HEK293 (cell line): ENCODE measurements at regions not wholly inside any gene's neighbourhood (a gene's known extent, or its start where the extent isn't known, plus 50 kb on each side); places are given as distances from the start of the nearest gene placed in this dataset.

Source experiments
- CTCF ChIA-PET: fragments of 350-600 bp; formaldehyde crosslinking; extraction: SDS; loops from one replicate; lab custom pipeline; 2021; ENCODE audit warnings: antibody characterized with exemption; lab: Yijun Ruan, JAX
- POLR2A ChIA-PET: fragments of 300-600 bp; formaldehyde crosslinking; extraction: SDS; loops from one replicate; lab custom pipeline; 2020; ENCODE audit warnings: antibody characterized with exemption, inconsistent platforms; lab: Yijun Ruan, JAX
- H3K27ac ChIP-seq: fragments of 200-500 bp; sonication (Bioruptor generic); 2 replicates; pipeline ENCODE4 v1.5.1; 2014; ENCODE audit warnings: low read depth, low read length, control low read depth, inconsistent platforms; ENCODE audit errors: extremely low read depth
- H3K36me3 ChIP-seq, 2 experiments: fragments of 200-500 bp in 1 of 2; sonication (Bioruptor generic) in 1 of 2; 1 replicate in 1 of 2; 2 replicates in 1 of 2; pipeline ENCODE4 v1.5.1; 2014 to 2017; ENCODE audit warnings: inconsistent platforms in 2 of 2, low read length in 2 of 2; ENCODE audit not compliant: control insufficient read depth in 2 of 2, insufficient read depth in 1 of 2
- H3K4me1 ChIP-seq: fragments of 200-500 bp; sonication (Bioruptor generic); 2 replicates; pipeline ENCODE4 v1.5.1; 2014; ENCODE audit warnings: mild to moderate bottlenecking, low read length, inconsistent platforms; ENCODE audit not compliant: control insufficient read depth, insufficient read depth
- H3K4me3 ChIP-seq: 2 replicates; pipeline ENCODE4 v1.5.1; 2011; ENCODE audit warnings: low read depth, mild to moderate bottlenecking, control low read depth, low read length, moderate library complexity
- H3K9me3 ChIP-seq: fragments of 200-500 bp; sonication (Bioruptor generic); 2 replicates; pipeline ENCODE4 v1.5.1; 2014; ENCODE audit warnings: low read depth, low read length, inconsistent platforms; ENCODE audit not compliant: control insufficient read depth, insufficient read depth
- CTCF ChIP-seq: fragments of 450-650 bp; formaldehyde crosslinking; IDR thresholded peaks from 2 replicates; pipeline ENCODE4 v1.5.1; 2016; ENCODE audit warnings: missing biosample characterization, missing genetic modification characterization
- HOXA7 ChIP-seq: sonication (generic); formaldehyde crosslinking; IDR thresholded peaks from 2 replicates; pipeline ENCODE4 v1.8.1; 2022; ENCODE audit warnings: missing genetic modification reagents, borderline replicate concordance
- INSM2 ChIP-seq: fragments of 450-650 bp; formaldehyde crosslinking; IDR thresholded peaks from 2 replicates; pipeline ENCODE4 v1.5.1; 2016; ENCODE audit warnings: missing biosample characterization, missing genetic modification characterization
- MZF1 ChIP-seq: fragments of 450-650 bp; formaldehyde crosslinking; IDR thresholded peaks from 2 replicates; pipeline ENCODE4 v1.5.1; 2017; ENCODE audit warnings: missing biosample characterization, missing genetic modification characterization, borderline replicate concordance
- PRDM2 ChIP-seq: fragments of 450-650 bp; formaldehyde crosslinking; IDR thresholded peaks from 2 replicates; pipeline ENCODE4 v1.5.1; 2016; ENCODE audit warnings: missing biosample characterization, missing genetic modification characterization, borderline replicate concordance
- RBAK ChIP-seq: fragments of 450-650 bp; formaldehyde crosslinking; IDR thresholded peaks from 2 replicates; pipeline ENCODE4 v1.5.1; 2016; ENCODE audit warnings: missing biosample characterization, missing genetic modification characterization
- REPIN1 ChIP-seq: fragments of 450-650 bp; formaldehyde crosslinking; IDR thresholded peaks from 2 replicates; pipeline ENCODE4 v1.5.1; 2017; ENCODE audit warnings: missing biosample characterization, missing genetic modification characterization, low read depth
- TRIM28 ChIP-seq: IDR thresholded peaks from 2 replicates; pipeline ENCODE4 v1.6.1; 2011; ENCODE audit warnings: low read length, control low read depth, borderline replicate concordance
- ZBTB11 ChIP-seq: fragments of 450-650 bp; formaldehyde crosslinking; conservative IDR thresholded peaks from 2 replicates; pipeline ENCODE4 v1.5.1; 2016; ENCODE audit warnings: low read depth, missing biosample characterization, missing genetic modification characterization
- ZBTB7A ChIP-seq: fragments of 450-650 bp; formaldehyde crosslinking; IDR thresholded peaks from 2 replicates; pipeline ENCODE4 v1.5.1; 2016; ENCODE audit warnings: low read depth, missing biosample characterization, missing genetic modification characterization
- ZNF140 ChIP-seq: fragments of 450-650 bp; formaldehyde crosslinking; IDR thresholded peaks from 2 replicates; pipeline ENCODE4 v1.5.1; 2016; ENCODE audit warnings: missing biosample characterization, missing genetic modification characterization
- ZNF292 ChIP-seq: fragments of 450-650 bp; formaldehyde crosslinking; IDR thresholded peaks from 2 replicates; pipeline ENCODE4 v1.5.1; 2016; ENCODE audit warnings: low read depth, missing biosample characterization, missing genetic modification characterization, borderline replicate concordance
- ZNF48 ChIP-seq: fragments of 450-650 bp; formaldehyde crosslinking; IDR thresholded peaks from 2 replicates; pipeline ENCODE4 v1.5.1; 2016; ENCODE audit warnings: missing biosample characterization, missing genetic modification characterization
- ZNF621 ChIP-seq: fragments of 450-650 bp; formaldehyde crosslinking; IDR thresholded peaks from 2 replicates; pipeline ENCODE4 v1.5.1; 2017; ENCODE audit warnings: missing biosample characterization, missing genetic modification characterization
- ZNF639 ChIP-seq: fragments of 450-650 bp; formaldehyde crosslinking; IDR thresholded peaks from 2 replicates; pipeline ENCODE4 v1.5.1; 2016; ENCODE audit warnings: missing biosample characterization, missing genetic modification characterization
- ZSCAN16 ChIP-seq: fragments of 450-650 bp; formaldehyde crosslinking; IDR thresholded peaks from 2 replicates; pipeline ENCODE4 v1.5.1; 2016; ENCODE audit warnings: missing biosample characterization, missing genetic modification characterization

- no peak overlapping the region for H3K4me3 ChIP-seq
- H3K4me1 ChIP-seq: no peaks in the 10 kb centered on the region
- no peaks in the 10 kb centered on the region for H3K9me3 ChIP-seq
- POLR2A ChIA-PET: no interaction called here
- TF ChIP-seq REPIN1 (tag by site-specific recombination): no peak
- TF ChIP-seq ZNF140: no peak
- no peak for TF ChIP-seq ZBTB11 (tag by site-specific recombination)
- no peak for TF ChIP-seq INSM2 (tag by site-specific recombination)
- no peak for TF ChIP-seq TRIM28
- no peak for TF ChIP-seq MZF1 (tag by site-specific recombination)
- no peak for TF ChIP-seq ZNF621
- no peak for TF ChIP-seq PRDM2
- no peak for TF ChIP-seq ZSCAN16 (tag by site-specific recombination)
- H3K27ac ChIP-seq: no peak overlapping the region
- H3K36me3 ChIP-seq: no peaks in the 10 kb centered on the region
- CTCF ChIA-PET: interaction anchor here (0.5 to 0.6 kb wide), 2 partner anchors 314 to 817 kb away, joined by 3 to 5 read pairs; no protein-coding TSS in a partner anchor
These were observed 201.1 kb downstream of the PTH2R start for GRCh38 chr2:208607694-208608093.

- H3K27ac ChIP-seq: no peak overlapping the region
- CTCF ChIA-PET: interaction anchor here (0.5 kb wide), 1 partner anchor 314 kb away, joined by 3 read pairs; no protein-coding TSS in a partner anchor
- no peaks in the 10 kb centered on the region for H3K9me3 ChIP-seq
- POLR2A ChIA-PET: no interaction called here
- TF ChIP-seq ZNF292 (tag by site-specific recombination): no peak
- no peak for TF ChIP-seq ZNF639
- TF ChIP-seq ZNF48 (tag by site-specific recombination): no peak
- TF ChIP-seq ZBTB7A (tag by site-specific recombination): no peak
- no peak for TF ChIP-seq RBAK
- no peak for TF ChIP-seq CTCF (tag by site-specific recombination)
- no peak for TF ChIP-seq HOXA7 (CRISPR knock-in tag)
- TF ChIP-seq, all 188 proteins: peak for 0
- Histone ChIP-seq H3K4me1 (no peaks in the 10 kb centered on the region), H3K36me3 (no peaks in the 10 kb centered on the region), H3K4me3 (no peak overlapping the region)
These were observed 201.7 kb downstream of the PTH2R start for GRCh38 chr2:208608122-208608835.
